WTC11 (cell line): ENCODE measurements at regions not wholly inside any gene's neighbourhood (a gene's known extent, or its start where the extent isn't known, plus 50 kb on each side); places are given as distances from the start of the nearest gene placed in this dataset.

ENCODE experiments used
- ATAC-seq: fragments of 200-7000 bp; cut with Tn5 transposase; 2 replicates; pipeline ENCODE4 v1.10.0; 2021; ENCODE audit warnings: mild to moderate bottlenecking, moderate library complexity
- CTCF ChIA-PET: fragments of 300-600 bp; sonication (Branson Sonifier 250); formaldehyde crosslinking; loops from one replicate; lab custom pipeline; 2021; ENCODE audit warnings: antibody characterized with exemption; lab: Charles Lee
- POLR2A ChIA-PET: fragments of 350-600 bp; sonication (Branson Sonifier 250); formaldehyde crosslinking; loops from one replicate; lab custom pipeline; 2021; ENCODE audit warnings: antibody characterized with exemption; lab: Charles Lee
- DNase-seq: peaks from one replicate; pipeline ENCODE4 v3.0.0; 2021; ENCODE audit warnings: low spot score
- H3K27ac Mint-ChIP-seq: 2 replicates; pipeline ENCODE4 v1.8.0; 2021; ENCODE audit warnings: mixed read lengths
- H3K27me3 Mint-ChIP-seq: 2 replicates; pipeline ENCODE4 v1.8.0; 2021; ENCODE audit warnings: low read depth, mild to moderate bottlenecking, moderate library complexity, mixed read lengths
- H3K36me3 Mint-ChIP-seq: 2 replicates; pipeline ENCODE4 v1.8.0; 2021; ENCODE audit warnings: mixed read lengths
- H3K4me1 Mint-ChIP-seq: 2 replicates; pipeline ENCODE4 v1.8.0; 2022; ENCODE audit warnings: mixed read lengths
- H3K4me3 Mint-ChIP-seq: 2 replicates; pipeline ENCODE4 v1.8.0; 2021; ENCODE audit warnings: mild to moderate bottlenecking, moderate library complexity, mixed read lengths
- H3K9me3 Mint-ChIP-seq: 2 replicates; pipeline ENCODE4 v1.8.0; 2021; ENCODE audit warnings: mixed read lengths
- ARID4B ChIP-seq: sonication (generic); formaldehyde crosslinking; IDR thresholded peaks from 2 replicates; pipeline ENCODE4 v1.8.0; 2023; ENCODE audit warnings: missing genetic modification reagents, mild to moderate bottlenecking, borderline replicate concordance
- ATF6 ChIP-seq: sonication (generic); formaldehyde crosslinking; IDR thresholded peaks from 2 replicates; pipeline ENCODE4 v1.8.1; 2023; ENCODE audit warnings: mild to moderate bottlenecking, missing genetic modification reagents
- CREB1 ChIP-seq: sonication (generic); formaldehyde crosslinking; IDR thresholded peaks from 2 replicates; pipeline ENCODE4 v1.8.0; 2023; ENCODE audit warnings: mild to moderate bottlenecking, missing genetic modification reagents
- E2F5 ChIP-seq: sonication (generic); formaldehyde crosslinking; IDR thresholded peaks from 2 replicates; pipeline ENCODE4 v1.8.1; 2022; ENCODE audit warnings: mild to moderate bottlenecking, moderate library complexity, missing genetic modification reagents
- ETV6 ChIP-seq: sonication (generic); formaldehyde crosslinking; IDR thresholded peaks from 2 replicates; pipeline ENCODE4 v1.8.1; 2022; ENCODE audit warnings: mild to moderate bottlenecking, missing genetic modification reagents
- PREB ChIP-seq: sonication (generic); formaldehyde crosslinking; IDR thresholded peaks from 2 replicates; pipeline ENCODE4 v1.8.1; 2022; ENCODE audit warnings: mild to moderate bottlenecking, missing genetic modification reagents, moderate library complexity, borderline replicate concordance
- ZMAT4 ChIP-seq: fragments of 250-450 bp; sonication (Bioruptor Pico); IDR thresholded peaks from 2 replicates; pipeline ENCODE4 v1.9.0; 2021; ENCODE audit warnings: mild to moderate bottlenecking
- ZNF219 ChIP-seq: sonication (generic); formaldehyde crosslinking; IDR thresholded peaks from 2 replicates; pipeline ENCODE4 v1.8.0; 2023; ENCODE audit warnings: missing genetic modification reagents, mild to moderate bottlenecking, borderline replicate concordance
- ZNF232 ChIP-seq: sonication (generic); formaldehyde crosslinking; IDR thresholded peaks from 2 replicates; pipeline ENCODE4 v1.8.0; 2022; ENCODE audit warnings: mild to moderate bottlenecking, missing genetic modification reagents
- ZNF396 ChIP-seq: fragments of 250-450 bp; sonication (Bioruptor Pico); IDR thresholded peaks from 2 replicates; pipeline ENCODE4 v1.8.0; 2021; ENCODE audit warnings: mild to moderate bottlenecking, moderate library complexity, borderline replicate concordance
- ZNF512 ChIP-seq: sonication (generic); formaldehyde crosslinking; IDR thresholded peaks from 2 replicates; pipeline ENCODE4 v1.8.1; 2022; ENCODE audit warnings: missing genetic modification reagents, borderline replicate concordance
- TF ChIP-seq, protein P1 (sequence below): fragments of 250-450 bp; sonication (Bioruptor Pico); IDR thresholded peaks from 2 replicates; pipeline ENCODE4 v1.9.0; 2021; ENCODE audit warnings: moderate library complexity, mild to moderate bottlenecking, inconsistent platforms, borderline replicate concordance
- TF ChIP-seq, protein P2 (sequence below): sonication (generic); formaldehyde crosslinking; IDR thresholded peaks from 2 replicates; pipeline ENCODE4 v1.8.1; 2022; ENCODE audit warnings: low read depth, mild to moderate bottlenecking, moderate library complexity, missing genetic modification reagents, borderline replicate concordance
- TF ChIP-seq, protein P3 (sequence below): sonication (generic); formaldehyde crosslinking; IDR thresholded peaks from 2 replicates; pipeline ENCODE4 v1.8.1; 2023; ENCODE audit warnings: mild to moderate bottlenecking, missing genetic modification reagents, moderate library complexity

DNA sequence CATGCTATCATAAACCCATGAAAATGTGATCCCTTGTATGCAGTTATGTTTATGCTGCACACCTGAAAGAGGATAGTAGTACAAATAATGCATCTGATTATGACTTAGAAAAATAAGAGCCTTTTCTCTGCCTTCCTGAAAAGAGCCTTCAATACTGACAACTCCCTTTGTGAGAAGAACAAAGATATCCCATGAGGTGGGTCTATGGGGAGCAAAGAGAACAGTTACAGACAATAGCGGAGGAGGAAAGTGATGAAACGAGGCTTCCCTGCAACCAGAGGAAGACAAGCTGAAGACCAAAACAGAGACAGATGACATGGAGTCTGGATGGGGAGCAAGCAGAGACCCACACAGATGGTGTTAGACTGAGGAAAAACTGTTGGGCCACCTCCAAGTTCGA, 598.3 kb upstream of the PLXNA2 start:
- CTCF ChIA-PET = no interaction called here
- Mint-ChIP-seq H3K4me3 (no peak overlapping the region), H3K27ac (no peak overlapping the region), H3K4me1 (no peaks in the 10 kb centered on the region), H3K9me3 (no peaks in the 10 kb centered on the region), H3K36me3 (no peaks in the 10 kb centered on the region), H3K27me3 (no peaks in the 10 kb centered on the region)
- no peak for DNase-seq
- POLR2A ChIA-PET = no interaction called here
- TF ChIP-seq ZNF512 (CRISPR knock-in tag) = no peak
- no peak for TF ChIP-seq E2F5 (CRISPR knock-in tag)
- TF ChIP-seq, protein P1, sequence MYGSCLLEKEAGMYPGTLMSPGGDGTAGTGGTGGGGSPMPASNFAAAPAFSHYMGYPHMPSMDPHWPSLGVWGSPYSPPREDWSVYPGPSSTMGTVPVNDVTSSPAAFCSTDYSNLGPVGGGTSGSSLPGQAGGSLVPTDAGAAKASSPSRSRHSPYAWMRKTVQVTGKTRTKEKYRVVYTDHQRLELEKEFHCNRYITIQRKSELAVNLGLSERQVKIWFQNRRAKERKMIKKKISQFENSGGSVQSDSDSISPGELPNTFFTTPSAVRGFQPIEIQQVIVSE (CRISPR knock-in tag) = no peak
- TF ChIP-seq ETV6 (CRISPR knock-in tag) = no peak
- no peak for TF ChIP-seq ZNF219 (CRISPR knock-in tag)
- TF ChIP-seq, protein P2, sequence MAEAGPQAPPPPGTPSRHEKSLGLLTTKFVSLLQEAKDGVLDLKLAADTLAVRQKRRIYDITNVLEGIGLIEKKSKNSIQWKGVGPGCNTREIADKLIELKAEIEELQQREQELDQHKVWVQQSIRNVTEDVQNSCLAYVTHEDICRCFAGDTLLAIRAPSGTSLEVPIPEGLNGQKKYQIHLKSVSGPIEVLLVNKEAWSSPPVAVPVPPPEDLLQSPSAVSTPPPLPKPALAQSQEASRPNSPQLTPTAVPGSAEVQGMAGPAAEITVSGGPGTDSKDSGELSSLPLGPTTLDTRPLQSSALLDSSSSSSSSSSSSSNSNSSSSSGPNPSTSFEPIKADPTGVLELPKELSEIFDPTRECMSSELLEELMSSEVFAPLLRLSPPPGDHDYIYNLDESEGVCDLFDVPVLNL (CRISPR knock-in tag) = no peak
- TF ChIP-seq ZMAT4 (CRISPR knock-in tag) = no peak
- no peak for TF ChIP-seq CREB1 (CRISPR knock-in tag)
- no peak for TF ChIP-seq ZNF232 (CRISPR knock-in tag)
- TF ChIP-seq PREB = no peak
- TF ChIP-seq ZNF396 (CRISPR knock-in tag) = no peak
- no peak for TF ChIP-seq ATF6 (CRISPR knock-in tag)
- TF ChIP-seq, protein P3, sequence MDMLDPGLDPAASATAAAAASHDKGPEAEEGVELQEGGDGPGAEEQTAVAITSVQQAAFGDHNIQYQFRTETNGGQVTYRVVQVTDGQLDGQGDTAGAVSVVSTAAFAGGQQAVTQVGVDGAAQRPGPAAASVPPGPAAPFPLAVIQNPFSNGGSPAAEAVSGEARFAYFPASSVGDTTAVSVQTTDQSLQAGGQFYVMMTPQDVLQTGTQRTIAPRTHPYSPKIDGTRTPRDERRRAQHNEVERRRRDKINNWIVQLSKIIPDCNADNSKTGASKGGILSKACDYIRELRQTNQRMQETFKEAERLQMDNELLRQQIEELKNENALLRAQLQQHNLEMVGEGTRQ (CRISPR knock-in tag) = no peak
- no peak for TF ChIP-seq ARID4B
- TF ChIP-seq, all 79 proteins: peak for 0
- no peak for ATAC-seq
